A673 (cell line): ENCODE measurements at regions not wholly inside any gene's neighbourhood (a gene's known extent, or its start where the extent isn't known, plus 50 kb on each side); places are given as distances from the start of the nearest gene placed in this dataset.

Experiments
- BruUV-seq: library from RNA; stranded (reverse); fragments of 400-500 nt; replicated peaks from 2 replicates; lab custom pipeline; 2021; lab: Mats Ljungman, UMichigan
- CTCF ChIA-PET: fragments of 300-600 bp; sonication (Branson Sonifier 250); formaldehyde crosslinking; loops from one replicate; lab custom pipeline; 2022; ENCODE audit warnings: antibody characterized with exemption; lab: Charles Lee
- POLR2A ChIA-PET: fragments of 300-600 bp; sonication (Branson Sonifier 250); formaldehyde crosslinking; loops from one replicate; lab custom pipeline; 2022; ENCODE audit warnings: antibody characterized with exemption; ENCODE audit not compliant: low non-redundant PET; lab: Charles Lee
- DNase-seq: peaks from one replicate; pipeline ENCODE4 v3.0.0-alpha.2; 2015; ENCODE audit warnings: low spot score
- H3K27ac ChIP-seq: fragments of 200-600 bp; sonication (generic); 2 replicates; pipeline ENCODE4 v1.5.1; 2016; ENCODE audit warnings: mixed run types, low read depth, mild to moderate bottlenecking, mixed read lengths, antibody characterized with exemption, low read length; ENCODE audit not compliant: poor library complexity, severe bottlenecking
- H3K27me3 ChIP-seq: fragments of 200-600 bp; sonication (generic); replicated peaks from 2 replicates; pipeline ENCODE4 v1.6.1; 2017; ENCODE audit warnings: mixed run types, low read depth, mild to moderate bottlenecking, mixed read lengths, antibody characterized with exemption, low read length; ENCODE audit not compliant: insufficient read depth, poor library complexity
- H3K36me3 ChIP-seq: fragments of 200-600 bp; sonication (generic); 2 replicates; pipeline ENCODE4 v1.6.1; 2016; ENCODE audit warnings: mixed run types, mild to moderate bottlenecking, mixed read lengths, antibody characterized with exemption, low read length; ENCODE audit not compliant: insufficient read depth, poor library complexity, severe bottlenecking
- H3K4me1 ChIP-seq: fragments of 200-600 bp; sonication (generic); 2 replicates; pipeline ENCODE4 v1.6.1; 2017; ENCODE audit warnings: mixed run types, mild to moderate bottlenecking, mixed read lengths, antibody characterized with exemption, low read length; ENCODE audit not compliant: insufficient read depth, poor library complexity, severe bottlenecking
- H3K4me3 ChIP-seq: fragments of 200-600 bp; sonication (generic); 2 replicates; pipeline ENCODE4 v1.5.1; 2016; ENCODE audit warnings: low read depth, mixed run types, mild to moderate bottlenecking, mixed read lengths, low read length; ENCODE audit not compliant: poor library complexity, severe bottlenecking
- H3K9me3 ChIP-seq: fragments of 200-600 bp; sonication (generic); 2 replicates; pipeline ENCODE4 v1.6.1; 2016; ENCODE audit warnings: mixed run types, low read depth, mild to moderate bottlenecking, mixed read lengths, antibody characterized with exemption, low read length; ENCODE audit not compliant: poor library complexity, severe bottlenecking
- EZH2 ChIP-seq: fragments of 200-600 bp; sonication (generic); IDR thresholded peaks from 2 replicates; pipeline ENCODE4 v1.6.1; 2017; ENCODE audit warnings: borderline replicate concordance, low read depth, mild to moderate bottlenecking, mixed read lengths, antibody characterized with exemption, low read length; ENCODE audit not compliant: poor library complexity, severe bottlenecking
- intact Hi-C: fragments of 100-400 bp; cut with micrococcal nuclease; formaldehyde crosslinking; loops from one replicate; pipeline ENCODE4 v1.10.0; 2022; ENCODE audit not compliant: unreplicated experiment
- TF ChIP-seq, protein P1 (sequence below): fragments of 300-800, 200-600 bp; sonication (generic); conservative IDR thresholded peaks from 2 replicates; pipeline ENCODE4 v1.5.1; 2017; ENCODE audit warnings: low read depth, mild to moderate bottlenecking, antibody characterized with exemption, low read length, moderate library complexity, mixed read lengths

DNA sequence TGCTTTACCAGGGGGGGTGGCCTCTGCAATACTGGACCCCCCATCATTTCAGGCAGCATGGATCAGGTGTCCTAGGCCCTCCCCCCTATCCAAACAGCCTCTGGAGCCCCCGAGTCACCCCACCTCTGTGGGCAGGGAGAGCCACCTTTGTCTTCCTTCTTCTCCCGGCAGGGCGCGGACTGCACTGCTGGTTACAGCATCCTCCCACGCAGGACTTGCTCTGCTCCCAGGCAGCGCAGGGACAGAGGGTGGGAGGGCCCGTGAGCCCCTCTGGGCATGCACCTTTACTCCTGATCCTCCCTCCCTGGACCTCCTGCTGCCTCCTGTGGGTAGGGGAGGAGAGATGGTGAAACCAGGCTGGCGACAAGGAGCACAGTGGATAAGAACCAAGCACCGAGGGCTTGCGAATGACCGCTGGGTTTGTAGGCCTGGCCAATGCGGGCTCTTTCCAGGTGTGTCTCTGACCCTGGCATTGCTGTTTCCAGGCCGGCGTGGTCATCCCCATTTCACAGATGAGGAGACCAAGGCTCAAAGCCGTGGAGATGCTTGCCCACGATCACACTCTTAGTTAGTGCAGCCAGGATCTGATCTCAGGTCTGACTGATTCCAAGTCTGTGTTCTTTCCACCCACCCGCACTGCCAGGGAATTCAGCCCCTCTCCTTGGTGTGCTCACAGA is 73.6 kb upstream of the TARDBP start:
- intact Hi-C loops, result no loop called here

DNA sequence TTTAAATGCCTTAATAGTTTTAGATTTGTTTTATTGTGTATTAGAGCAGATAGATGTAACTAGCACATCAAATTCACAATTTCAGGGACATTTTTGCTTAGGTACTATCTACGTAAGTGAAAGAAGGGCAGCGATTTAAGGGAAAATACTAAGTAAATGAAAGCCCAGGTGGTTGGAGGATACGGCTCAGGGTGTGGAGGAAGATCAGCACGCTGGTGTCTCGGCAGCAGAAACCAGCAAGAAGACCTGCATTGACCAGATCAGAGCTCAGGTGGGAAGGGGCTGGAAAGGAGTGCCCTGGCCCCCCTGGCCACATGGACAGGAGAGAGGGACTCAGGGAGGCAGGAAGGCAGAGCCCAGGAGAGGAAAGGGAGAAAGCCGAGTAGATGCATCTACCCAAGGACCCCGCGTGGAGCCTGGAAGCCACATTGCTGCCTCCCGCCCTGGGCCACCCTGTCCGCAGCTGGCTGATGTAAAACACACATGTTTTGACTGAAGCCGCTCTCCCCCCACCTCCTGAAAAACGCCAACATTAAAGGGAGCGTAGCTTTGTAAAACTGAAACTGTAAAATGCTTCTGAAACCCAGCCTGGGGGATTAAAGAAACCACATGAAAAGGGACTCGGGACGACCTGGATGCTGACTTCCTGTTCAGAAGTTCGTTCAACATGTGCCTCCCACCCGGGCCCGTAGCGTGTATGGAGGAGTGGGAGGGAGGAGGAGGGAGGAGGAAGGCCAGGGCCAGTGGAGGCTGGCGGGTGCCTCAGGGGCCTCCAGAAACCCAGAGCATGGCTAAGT is 72.6 kb upstream of the TARDBP start:
- no peak for TF ChIP-seq EZH2
- TF ChIP-seq, protein P1, sequence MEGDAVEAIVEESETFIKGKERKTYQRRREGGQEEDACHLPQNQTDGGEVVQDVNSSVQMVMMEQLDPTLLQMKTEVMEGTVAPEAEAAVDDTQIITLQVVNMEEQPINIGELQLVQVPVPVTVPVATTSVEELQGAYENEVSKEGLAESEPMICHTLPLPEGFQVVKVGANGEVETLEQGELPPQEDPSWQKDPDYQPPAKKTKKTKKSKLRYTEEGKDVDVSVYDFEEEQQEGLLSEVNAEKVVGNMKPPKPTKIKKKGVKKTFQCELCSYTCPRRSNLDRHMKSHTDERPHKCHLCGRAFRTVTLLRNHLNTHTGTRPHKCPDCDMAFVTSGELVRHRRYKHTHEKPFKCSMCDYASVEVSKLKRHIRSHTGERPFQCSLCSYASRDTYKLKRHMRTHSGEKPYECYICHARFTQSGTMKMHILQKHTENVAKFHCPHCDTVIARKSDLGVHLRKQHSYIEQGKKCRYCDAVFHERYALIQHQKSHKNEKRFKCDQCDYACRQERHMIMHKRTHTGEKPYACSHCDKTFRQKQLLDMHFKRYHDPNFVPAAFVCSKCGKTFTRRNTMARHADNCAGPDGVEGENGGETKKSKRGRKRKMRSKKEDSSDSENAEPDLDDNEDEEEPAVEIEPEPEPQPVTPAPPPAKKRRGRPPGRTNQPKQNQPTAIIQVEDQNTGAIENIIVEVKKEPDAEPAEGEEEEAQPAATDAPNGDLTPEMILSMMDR, result no peak
- Histone ChIP-seq H3K27ac (no peak overlapping the region), H3K36me3 (no peaks in the 10 kb centered on the region), H3K9me3 (no peaks in the 10 kb centered on the region), H3K4me1 (peaks cover 46% of the 10 kb centered on the region), H3K27me3 (no peaks in the 10 kb centered on the region), H3K4me3 (no peak overlapping the region)
- intact Hi-C loops, result no loop called here
- POLR2A ChIA-PET, result no interaction called here
- BruUV-seq, result no TSS peak
- CTCF ChIA-PET, result no interaction called here
- peak; percentile 33 for DNase-seq

More for the DNA sequence above, 73.6 kb upstream of the TARDBP start:
- TF ChIP-seq, protein P1, result no peak
- TF ChIP-seq EZH2, result no peak
- Histone ChIP-seq H3K36me3 (no peaks in the 10 kb centered on the region), H3K27ac (no peak overlapping the region), H3K4me1 (peaks cover 40% of the 10 kb centered on the region), H3K27me3 (no peaks in the 10 kb centered on the region), H3K9me3 (no peaks in the 10 kb centered on the region), H3K4me3 (no peak overlapping the region)
- BruUV-seq, result no TSS peak
- no peak for DNase-seq
- ChIA-PET POLR2A (interaction anchor here (0.6 kb wide), 1 partner anchor 158 kb away, joined by 4 read pairs; no protein-coding TSS in a partner anchor), CTCF (no interaction called here)

DNA sequence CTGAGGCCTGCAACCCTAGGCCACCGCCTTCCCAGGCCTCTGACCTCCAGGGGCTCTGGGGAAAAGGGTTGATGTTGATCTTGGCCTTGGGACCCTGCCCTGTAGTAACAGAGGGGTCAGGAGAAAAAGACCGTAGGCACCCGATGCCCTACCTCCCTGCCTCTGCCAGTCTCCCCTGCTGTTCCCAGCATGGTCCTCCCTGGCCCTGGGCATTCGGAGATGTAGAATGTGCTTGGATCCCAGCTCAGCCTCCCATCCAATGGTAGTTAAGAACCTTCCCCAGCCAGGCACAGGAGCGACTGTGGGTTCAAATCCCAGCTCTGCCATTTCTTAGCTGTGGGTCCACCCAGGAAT is 72.0 kb upstream of the TARDBP start:
- ChIA-PET CTCF (no interaction called here), POLR2A (no interaction called here)
- Histone ChIP-seq H3K4me1 (peaks cover 46% of the 10 kb centered on the region), H3K4me3 (no peak overlapping the region), H3K27ac (no peak overlapping the region), H3K9me3 (no peaks in the 10 kb centered on the region), H3K36me3 (no peaks in the 10 kb centered on the region), H3K27me3 (no peaks in the 10 kb centered on the region)
- TF ChIP-seq, protein P1, result no peak
- no peak for TF ChIP-seq EZH2
- no TSS peak for BruUV-seq
- DNase-seq, result no peak
- intact Hi-C loops, result no loop called here
